Testis (tissue), 2 donors: ENCODE measurements at regions not wholly inside any gene's neighbourhood (a gene's known extent, or its start where the extent isn't known, plus 50 kb on each side); places are given as distances from the start of the nearest gene placed in this dataset.

Experiments used
- DNase-seq: peaks from one replicate; pipeline ENCODE4 v3.0.0-alpha.2; 2019
- H3K27ac ChIP-seq, 2 donors: fragments of 200-600 bp; sonication (generic); one replicate each; pipeline ENCODE4 v1.5.1; 2019
- H3K27me3 ChIP-seq: fragments of 200-600 bp; sonication (generic); one replicate; pipeline ENCODE4 v1.5.1; 2019
- H3K36me3 ChIP-seq: fragments of 200-600 bp; sonication (generic); one replicate; pipeline ENCODE4 v1.5.1; 2017; ENCODE audit warnings: low read depth; ENCODE audit errors: missing control alignments
- H3K4me1 ChIP-seq: fragments of 200-600 bp; sonication (generic); one replicate; pipeline ENCODE4 v1.5.1; 2019
- H3K4me3 ChIP-seq, 2 donors: fragments of 200-600 bp; sonication (generic); one replicate each; pipeline ENCODE4 v1.5.1; 2017 to 2019
- H3K9me3 ChIP-seq: fragments of 200-600 bp; sonication (generic); one replicate; pipeline ENCODE4 v1.5.1; 2017
- POLR2A ChIP-seq: fragments of 450-650 bp; IDR thresholded peaks from one replicate; pipeline ENCODE4 v1.6.1; 2017; ENCODE audit warnings: antibody characterized with exemption, mild to moderate bottlenecking, moderate library complexity
- WGBS, 2 donors: methylation state at CpG; one replicate each; pipeline ENCODE4 v1.1.5; 2018; 5-methylcytosine and 5-hydroxymethylcytosine counted together
- intact Hi-C: fragments of 100-400 bp; cut with DNase I; formaldehyde crosslinking; loops from one replicate; pipeline ENCODE4 v1.15.1; 2023; ENCODE audit warnings: low total_unique reads
- TF ChIP-seq, protein P1 (sequence below), 3 experiments: fragments of 450-650 bp in 2 of 3; fragments of 200-600 bp in 1 of 3; sonication (generic) in 1 of 3; IDR thresholded peaks; one replicate each; pipeline ENCODE4 v1.5.1; 2016 to 2019; ENCODE audit warnings: antibody characterized with exemption in 3 of 3, mild to moderate bottlenecking in 2 of 3, moderate library complexity in 1 of 3

DNA sequence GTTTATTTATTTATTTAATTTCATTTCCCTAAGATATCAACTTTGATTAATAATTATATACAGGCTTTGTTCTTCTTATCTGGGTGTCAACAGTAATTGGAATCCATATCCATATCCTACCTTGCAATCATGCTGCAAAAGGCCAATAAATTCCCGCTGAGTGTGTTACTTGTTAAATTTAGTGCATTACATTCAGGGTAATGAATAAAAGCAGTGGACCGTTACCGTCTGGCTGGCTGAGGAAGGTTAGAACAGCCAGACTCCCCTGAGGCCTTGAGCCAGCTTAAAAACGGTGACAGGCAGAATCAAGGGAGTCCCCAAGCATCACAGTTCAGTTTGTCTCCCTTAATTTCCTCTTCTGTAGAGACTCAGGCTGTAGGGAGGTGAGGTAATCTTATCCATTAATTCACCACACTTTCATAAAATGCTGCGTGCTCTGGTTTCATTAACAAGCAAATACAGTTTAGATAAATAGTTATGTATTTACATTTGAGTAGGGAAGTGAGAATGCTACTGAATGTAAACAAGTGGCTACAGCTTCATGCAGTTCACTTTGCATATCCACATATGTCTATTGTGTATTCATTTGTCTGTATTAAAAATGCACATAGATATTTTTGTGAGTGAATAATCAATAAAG is 888.2 kb upstream of the CXADR start:
- H3K36me3 ChIP-seq, result no peaks in the 10 kb centered on the region
- no peak overlapping the region for H3K4me3 ChIP-seq
- no peak overlapping the region for H3K27ac ChIP-seq
- H3K27me3 ChIP-seq, result no peaks in the 10 kb centered on the region
- H3K9me3 ChIP-seq, result no peaks in the 10 kb centered on the region
- DNase-seq, result no peak
- 67 to 69% methylated on average over 5 of the region's 5 CpGs for WGBS, 2 donors
- intact Hi-C loops, result no loop called here
- no peaks in the 10 kb centered on the region for H3K4me1 ChIP-seq
- TF ChIP-seq POLR2A, result no peak
- TF ChIP-seq, protein P1, sequence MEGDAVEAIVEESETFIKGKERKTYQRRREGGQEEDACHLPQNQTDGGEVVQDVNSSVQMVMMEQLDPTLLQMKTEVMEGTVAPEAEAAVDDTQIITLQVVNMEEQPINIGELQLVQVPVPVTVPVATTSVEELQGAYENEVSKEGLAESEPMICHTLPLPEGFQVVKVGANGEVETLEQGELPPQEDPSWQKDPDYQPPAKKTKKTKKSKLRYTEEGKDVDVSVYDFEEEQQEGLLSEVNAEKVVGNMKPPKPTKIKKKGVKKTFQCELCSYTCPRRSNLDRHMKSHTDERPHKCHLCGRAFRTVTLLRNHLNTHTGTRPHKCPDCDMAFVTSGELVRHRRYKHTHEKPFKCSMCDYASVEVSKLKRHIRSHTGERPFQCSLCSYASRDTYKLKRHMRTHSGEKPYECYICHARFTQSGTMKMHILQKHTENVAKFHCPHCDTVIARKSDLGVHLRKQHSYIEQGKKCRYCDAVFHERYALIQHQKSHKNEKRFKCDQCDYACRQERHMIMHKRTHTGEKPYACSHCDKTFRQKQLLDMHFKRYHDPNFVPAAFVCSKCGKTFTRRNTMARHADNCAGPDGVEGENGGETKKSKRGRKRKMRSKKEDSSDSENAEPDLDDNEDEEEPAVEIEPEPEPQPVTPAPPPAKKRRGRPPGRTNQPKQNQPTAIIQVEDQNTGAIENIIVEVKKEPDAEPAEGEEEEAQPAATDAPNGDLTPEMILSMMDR (IDR thresholded peaks at IDR 0.05), result no peak

DNA sequence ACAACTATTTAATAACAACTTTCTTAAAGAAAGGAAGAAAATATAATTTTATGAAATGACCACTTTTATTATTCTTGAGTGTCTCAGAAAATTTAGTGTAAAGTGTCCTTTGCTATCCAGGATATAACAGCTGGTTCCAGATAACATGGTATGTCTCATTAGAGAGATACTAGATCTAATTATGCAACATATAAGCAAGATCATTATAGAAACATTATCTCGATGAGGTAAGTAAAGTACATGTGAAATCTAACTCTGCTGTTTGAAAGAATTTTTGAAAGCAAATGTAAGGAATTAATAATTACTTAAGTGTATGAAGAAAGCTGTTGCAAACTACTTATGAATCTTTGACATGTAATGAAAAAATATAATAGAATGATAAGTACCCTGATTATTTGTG is 887.4 kb upstream of the CXADR start:
- 63 to 72% methylated on average over 1 of the region's 1 CpG for WGBS, 2 donors
- H3K9me3 ChIP-seq, result no peaks in the 10 kb centered on the region

DNA sequence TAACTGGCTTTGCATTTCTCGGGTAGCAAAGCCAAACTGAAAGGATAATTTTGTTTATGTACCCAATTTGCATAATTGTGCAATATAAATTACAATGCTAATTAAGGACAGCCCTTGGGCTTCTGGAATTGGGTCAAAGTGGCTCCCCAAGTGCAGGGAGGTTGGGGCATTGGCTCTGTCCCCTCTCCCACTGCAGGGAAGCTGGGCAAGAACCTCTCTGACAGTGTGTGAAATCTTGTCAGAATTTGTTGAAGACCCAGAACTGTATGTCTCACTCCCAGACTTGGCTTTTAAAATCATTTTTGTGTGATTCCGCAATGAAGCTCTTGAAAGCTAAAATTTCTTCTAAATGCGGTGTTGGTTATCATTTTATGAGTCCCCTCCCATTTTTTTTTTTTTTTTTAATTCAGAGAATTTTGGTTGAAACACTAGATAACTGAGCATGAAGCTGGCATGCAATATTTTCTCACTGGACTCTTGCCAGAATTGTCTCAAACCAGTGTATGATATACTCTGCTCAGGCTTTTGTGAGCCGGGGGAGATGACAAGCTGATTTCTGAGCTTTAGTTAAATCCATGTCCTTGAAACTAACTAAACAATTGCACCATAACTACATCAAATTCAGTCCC is 878.9 kb upstream of the CXADR start:
- DNase-seq, result peak; percentile 38
- H3K27me3 ChIP-seq, result no peaks in the 10 kb centered on the region
- no peak overlapping the region for H3K27ac ChIP-seq
- WGBS, 2 donors, result 37 to 61% methylated on average over 4 of the region's 4 CpGs
- intact Hi-C loops, result no loop called here
- no peak overlapping the region for H3K4me3 ChIP-seq
- no peaks in the 10 kb centered on the region for H3K36me3 ChIP-seq
- H3K4me1 ChIP-seq, result peaks cover 3% of the 10 kb centered on the region
- TF ChIP-seq POLR2A, result no peak
- TF ChIP-seq, protein P1 (IDR thresholded peaks at IDR 0.05), result no peak
- no peaks in the 10 kb centered on the region for H3K9me3 ChIP-seq

More for the DNA sequence above, 887.4 kb upstream of the CXADR start:
- no peak for DNase-seq
- H3K4me3 ChIP-seq, result no peak overlapping the region
- intact Hi-C loops, result no loop called here
- H3K36me3 ChIP-seq, result no peaks in the 10 kb centered on the region
- no peak overlapping the region for H3K27ac ChIP-seq
- TF ChIP-seq POLR2A, result no peak
- TF ChIP-seq, protein P1 (IDR thresholded peaks at IDR 0.05), result no peak
- H3K4me1 ChIP-seq, result no peaks in the 10 kb centered on the region
- no peaks in the 10 kb centered on the region for H3K27me3 ChIP-seq

DNA sequence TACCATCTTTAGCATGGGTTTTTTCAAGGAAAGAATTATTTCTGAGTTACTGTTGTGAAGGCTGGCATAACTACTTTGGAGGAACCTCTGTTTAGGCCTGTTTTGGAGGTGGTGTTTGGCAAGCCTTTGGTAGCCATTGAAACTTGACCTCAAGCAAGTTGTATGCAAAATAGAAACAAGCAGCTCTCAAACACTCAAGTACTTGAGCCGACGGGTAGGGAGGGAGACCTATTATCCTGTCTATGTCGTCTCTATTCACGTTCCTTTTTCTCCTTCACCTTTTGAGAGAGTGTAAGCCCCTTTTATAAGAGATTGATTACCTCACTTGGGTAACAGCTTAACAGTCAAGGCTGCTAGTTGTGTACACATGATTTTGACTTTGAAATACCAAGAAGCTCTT is 878.3 kb upstream of the CXADR start:
- H3K9me3 ChIP-seq, result no peaks in the 10 kb centered on the region
- H3K27ac ChIP-seq, result no peak overlapping the region
- no peak overlapping the region for H3K4me3 ChIP-seq
- no peaks in the 10 kb centered on the region for H3K27me3 ChIP-seq
- intact Hi-C loops, result no loop called here
- H3K4me1 ChIP-seq, result peaks cover 3% of the 10 kb centered on the region
- no peak for DNase-seq
- WGBS, 2 donors, result 45 to 71% methylated on average over 4 of the region's 4 CpGs
- H3K36me3 ChIP-seq, result no peaks in the 10 kb centered on the region
- TF ChIP-seq, protein P1 (IDR thresholded peaks at IDR 0.05), result no peak
- TF ChIP-seq POLR2A, result no peak
